Glutamatergic neuron (in vitro differentiated cells): ENCODE measurements at regions not wholly inside any gene's neighbourhood (a gene's known extent, or its start where the extent isn't known, plus 50 kb on each side); places are given as distances from the start of the nearest gene placed in this dataset.
"Not testable (repeated sequence)": the region's sequence is repeated elsewhere in the genome, so short reads cannot be mapped to it uniquely, and the experiment has no call there.

Source experiments
- DNase-seq: peaks from one replicate; pipeline ENCODE4 v3.0.0; 2022
- H3K27ac Mint-ChIP-seq: one replicate; pipeline ENCODE4 v1.8.0; 2020; ENCODE audit warnings: mild to moderate bottlenecking, mixed read lengths, inconsistent platforms; ENCODE audit not compliant: unreplicated experiment
- H3K27me3 Mint-ChIP-seq: one replicate; pipeline ENCODE4 v1.8.0; 2020; ENCODE audit warnings: mild to moderate bottlenecking, moderate library complexity, mixed read lengths, inconsistent platforms; ENCODE audit not compliant: unreplicated experiment
- H3K36me3 Mint-ChIP-seq: one replicate; pipeline ENCODE4 v1.8.0; 2020; ENCODE audit warnings: mild to moderate bottlenecking, mixed read lengths, inconsistent platforms; ENCODE audit not compliant: unreplicated experiment
- H3K4me1 Mint-ChIP-seq: one replicate; pipeline ENCODE4 v1.8.0; 2020; ENCODE audit warnings: mild to moderate bottlenecking, low read depth, mixed read lengths, inconsistent platforms; ENCODE audit not compliant: unreplicated experiment
- H3K4me3 Mint-ChIP-seq: one replicate; pipeline ENCODE4 v1.8.0; 2020; ENCODE audit warnings: mild to moderate bottlenecking, mixed read lengths, inconsistent platforms; ENCODE audit not compliant: unreplicated experiment
- H3K9me3 Mint-ChIP-seq: one replicate; pipeline ENCODE4 v1.8.0; 2020; ENCODE audit warnings: mild to moderate bottlenecking, moderate library complexity, mixed read lengths, inconsistent platforms; ENCODE audit not compliant: unreplicated experiment
- TF ChIP-seq, protein P1 (sequence below): fragments of 200-600 bp; sonication (generic); IDR thresholded peaks from one replicate; pipeline ENCODE4 v1.5.0; 2021; ENCODE audit not compliant: partially characterized antibody, unreplicated experiment

DNA sequence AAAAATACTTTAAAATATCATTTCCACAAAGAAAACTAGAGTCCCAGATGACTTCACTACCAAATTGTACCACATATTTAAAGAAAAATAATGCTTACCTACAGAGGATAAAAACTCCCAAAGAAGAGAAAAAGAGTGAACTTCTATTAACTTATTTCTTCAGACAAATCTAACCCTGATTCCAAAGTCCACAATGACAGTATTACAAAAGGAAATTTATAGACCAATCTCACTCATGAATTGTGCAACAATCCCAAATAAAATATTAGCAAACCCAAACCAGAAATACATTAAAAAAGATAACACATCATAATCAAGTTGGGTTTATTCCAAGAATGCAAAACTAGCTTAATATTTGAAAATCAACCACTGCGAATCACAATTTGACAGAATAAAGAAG is 161.4 kb upstream of the GALNT2 start:
- no peaks in the 10 kb centered on the region for H3K36me3 Mint-ChIP-seq
- TF ChIP-seq, protein P1, sequence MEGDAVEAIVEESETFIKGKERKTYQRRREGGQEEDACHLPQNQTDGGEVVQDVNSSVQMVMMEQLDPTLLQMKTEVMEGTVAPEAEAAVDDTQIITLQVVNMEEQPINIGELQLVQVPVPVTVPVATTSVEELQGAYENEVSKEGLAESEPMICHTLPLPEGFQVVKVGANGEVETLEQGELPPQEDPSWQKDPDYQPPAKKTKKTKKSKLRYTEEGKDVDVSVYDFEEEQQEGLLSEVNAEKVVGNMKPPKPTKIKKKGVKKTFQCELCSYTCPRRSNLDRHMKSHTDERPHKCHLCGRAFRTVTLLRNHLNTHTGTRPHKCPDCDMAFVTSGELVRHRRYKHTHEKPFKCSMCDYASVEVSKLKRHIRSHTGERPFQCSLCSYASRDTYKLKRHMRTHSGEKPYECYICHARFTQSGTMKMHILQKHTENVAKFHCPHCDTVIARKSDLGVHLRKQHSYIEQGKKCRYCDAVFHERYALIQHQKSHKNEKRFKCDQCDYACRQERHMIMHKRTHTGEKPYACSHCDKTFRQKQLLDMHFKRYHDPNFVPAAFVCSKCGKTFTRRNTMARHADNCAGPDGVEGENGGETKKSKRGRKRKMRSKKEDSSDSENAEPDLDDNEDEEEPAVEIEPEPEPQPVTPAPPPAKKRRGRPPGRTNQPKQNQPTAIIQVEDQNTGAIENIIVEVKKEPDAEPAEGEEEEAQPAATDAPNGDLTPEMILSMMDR: no peak
- H3K27me3 Mint-ChIP-seq: no peaks in the 10 kb centered on the region
- peaks cover 14% of the 10 kb centered on the region for H3K4me1 Mint-ChIP-seq
- no peak overlapping the region for H3K4me3 Mint-ChIP-seq
- no peak overlapping the region for H3K27ac Mint-ChIP-seq
- H3K9me3 Mint-ChIP-seq: peaks cover 2% of the 10 kb centered on the region
- DNase-seq: no peak

DNA sequence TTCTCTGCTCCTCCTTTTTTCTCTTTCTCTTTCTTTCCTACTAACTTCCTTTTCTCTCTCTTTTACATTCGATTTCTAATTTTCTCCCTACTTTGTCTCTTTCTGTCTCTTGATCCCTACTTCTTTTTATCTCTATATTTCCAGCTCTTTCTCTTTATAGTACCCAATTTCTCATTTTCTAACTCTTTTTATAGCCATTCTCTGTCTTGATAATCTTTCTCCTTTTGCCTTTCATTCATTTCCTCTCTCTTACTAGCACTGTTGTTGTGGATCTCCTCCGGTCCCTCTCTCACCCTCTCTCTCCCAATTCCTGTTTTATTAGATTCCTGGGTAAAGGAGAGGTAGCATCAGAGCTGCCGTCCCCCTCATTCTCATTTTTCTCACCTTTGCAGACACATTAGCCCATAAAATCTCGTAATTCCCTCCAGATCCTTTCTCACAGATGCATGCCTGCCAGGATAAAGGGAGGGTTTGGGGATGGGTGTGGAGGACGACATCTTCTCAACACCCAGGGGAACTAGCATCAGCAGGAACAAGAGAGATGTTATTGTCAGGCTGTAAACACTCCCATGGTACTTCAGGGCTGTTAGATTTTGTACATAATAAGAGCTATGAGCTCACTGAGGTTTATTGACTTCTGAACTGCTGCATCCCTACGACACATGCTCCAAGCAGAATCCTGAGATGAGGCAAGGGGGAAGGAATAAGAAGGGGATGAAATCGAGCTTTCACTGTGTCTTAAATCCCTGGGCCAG is 159.0 kb upstream of the GALNT2 start:
- DNase-seq: no peak

GRCh38 chr1:229908689-229909088 is 158.3 kb upstream of the GALNT2 start:
- TF ChIP-seq, protein P1: no peak
- H3K4me1 Mint-ChIP-seq: peaks cover 14% of the 10 kb centered on the region
- DNase-seq: no peak
- no peak overlapping the region for H3K4me3 Mint-ChIP-seq
- H3K9me3 Mint-ChIP-seq: peaks cover 2% of the 10 kb centered on the region
- H3K36me3 Mint-ChIP-seq: no peaks in the 10 kb centered on the region
- no peaks in the 10 kb centered on the region for H3K27me3 Mint-ChIP-seq
- peak overlapping the region; percentile 63 for H3K27ac Mint-ChIP-seq

More for the DNA sequence above, 159.0 kb upstream of the GALNT2 start:
- peak overlapping the region; percentile 17 for H3K4me3 Mint-ChIP-seq
- H3K27me3 Mint-ChIP-seq: no peaks in the 10 kb centered on the region
- peak overlapping the region; percentile 63 for H3K27ac Mint-ChIP-seq
- no peaks in the 10 kb centered on the region for H3K36me3 Mint-ChIP-seq
- peaks cover 14% of the 10 kb centered on the region for H3K4me1 Mint-ChIP-seq
- TF ChIP-seq, protein P1: no peak
- peaks cover 2% of the 10 kb centered on the region for H3K9me3 Mint-ChIP-seq

DNA sequence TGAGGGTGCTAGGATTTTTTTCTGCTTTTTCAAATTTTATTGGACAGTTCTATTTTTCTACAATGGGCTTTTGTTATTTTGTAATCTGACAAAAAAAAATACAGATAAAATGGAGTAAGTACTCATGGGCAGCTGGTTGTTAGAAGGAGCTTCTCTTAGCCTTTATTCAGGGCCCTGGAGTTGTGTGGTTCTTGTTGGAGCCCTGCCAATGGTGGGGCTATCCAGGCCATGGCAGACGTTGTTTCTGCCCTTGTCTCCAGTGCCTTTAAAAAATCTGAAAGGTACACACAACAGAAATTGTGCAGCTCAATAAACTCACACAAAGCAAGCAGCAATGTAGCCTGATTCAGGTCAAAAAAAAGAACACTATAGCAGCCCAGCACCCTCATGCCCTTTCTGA is 153.5 kb upstream of the GALNT2 start:
- Mint-ChIP-seq H3K9me3 (no peaks in the 10 kb centered on the region), H3K4me3 (no peak overlapping the region), H3K4me1 (peaks cover 8% of the 10 kb centered on the region), H3K27me3 (no peaks in the 10 kb centered on the region), H3K27ac (no peak overlapping the region), H3K36me3 (no peaks in the 10 kb centered on the region)
- TF ChIP-seq, protein P1: no peak
- DNase-seq: no peak

DNA sequence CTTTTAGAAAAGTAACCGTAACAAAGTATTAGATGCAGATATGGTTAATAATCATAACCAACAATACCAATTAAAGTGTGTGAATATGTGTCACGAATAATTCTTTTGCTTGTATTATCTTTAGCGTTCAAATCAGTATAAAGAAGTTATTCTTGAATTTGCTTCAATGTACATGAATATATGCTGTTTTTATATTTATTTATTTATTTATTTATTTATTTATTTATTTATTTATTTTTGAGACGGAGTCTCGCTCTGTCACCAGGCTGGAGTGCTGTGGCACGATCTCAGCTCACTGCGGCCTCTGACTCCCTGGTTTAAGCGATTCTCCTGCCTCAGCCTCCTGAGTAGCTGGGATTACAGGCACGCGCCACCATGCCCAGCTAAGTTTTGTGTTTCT is 147.6 kb upstream of the GALNT2 start:
- H3K4me3 Mint-ChIP-seq, DNase-seq, H3K4me1 Mint-ChIP-seq, H3K9me3 Mint-ChIP-seq, H3K27me3 Mint-ChIP-seq, H3K36me3 Mint-ChIP-seq, H3K27ac Mint-ChIP-seq: not testable (repeated sequence)
